ENCODE measurements at regions not wholly inside any gene's neighbourhood (a gene's known extent, or its start where the extent isn't known, plus 50 kb on each side); places are given as distances from the start of the nearest gene placed in this dataset.

DNA sequence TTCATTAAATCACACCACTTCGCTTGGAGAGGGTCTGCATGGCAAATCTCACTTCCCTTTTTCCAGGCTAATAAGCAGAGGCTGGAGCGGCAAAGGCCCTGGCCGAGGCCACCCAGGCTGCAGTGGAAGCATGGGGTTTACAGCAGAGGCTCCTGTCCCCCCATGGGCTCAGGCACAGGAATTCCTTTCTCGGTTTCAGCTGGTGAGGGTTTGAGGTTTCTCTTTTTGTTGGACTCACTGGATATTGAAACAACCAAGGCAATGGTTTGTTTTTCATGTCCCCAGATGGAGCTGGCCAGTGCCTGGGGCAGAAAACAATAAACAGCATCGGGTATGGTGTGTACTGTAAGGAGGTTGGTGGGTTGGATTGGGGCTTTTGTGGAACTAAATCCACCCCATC, 175.6 kb upstream of the RASGRP1 start:
- Mint-ChIP-seq H3K36me3 (ENCODE audit: low read depth) (no peaks in the 10 kb centered on the region), H3K27ac (no peak overlapping the region), H3K9me3 (no peaks in the 10 kb centered on the region), H3K4me1 (ENCODE audit: low read depth) (no peaks in the 10 kb centered on the region), H3K4me3 (no peak overlapping the region), H3K27me3 (peaks cover 12% of the 10 kb centered on the region)
- POLR2A ChIA-PET, result no interaction called here
- no peaks in the 10 kb centered on the region for H3K27me3 ChIP-seq (ENCODE audit: control insufficient read depth in 1 of 2, insufficient read depth in 2 of 2, low read length in 2 of 2)
- H3K9me3 ChIP-seq (ENCODE audit: control insufficient read depth in 1 of 2, insufficient read depth in 1 of 2, low read length in 2 of 2), result no peaks in the 10 kb centered on the region
- H3K36me3 ChIP-seq (ENCODE audit: insufficient read depth, low read length), result no peaks in the 10 kb centered on the region
- TF ChIP-seq, protein P1, sequence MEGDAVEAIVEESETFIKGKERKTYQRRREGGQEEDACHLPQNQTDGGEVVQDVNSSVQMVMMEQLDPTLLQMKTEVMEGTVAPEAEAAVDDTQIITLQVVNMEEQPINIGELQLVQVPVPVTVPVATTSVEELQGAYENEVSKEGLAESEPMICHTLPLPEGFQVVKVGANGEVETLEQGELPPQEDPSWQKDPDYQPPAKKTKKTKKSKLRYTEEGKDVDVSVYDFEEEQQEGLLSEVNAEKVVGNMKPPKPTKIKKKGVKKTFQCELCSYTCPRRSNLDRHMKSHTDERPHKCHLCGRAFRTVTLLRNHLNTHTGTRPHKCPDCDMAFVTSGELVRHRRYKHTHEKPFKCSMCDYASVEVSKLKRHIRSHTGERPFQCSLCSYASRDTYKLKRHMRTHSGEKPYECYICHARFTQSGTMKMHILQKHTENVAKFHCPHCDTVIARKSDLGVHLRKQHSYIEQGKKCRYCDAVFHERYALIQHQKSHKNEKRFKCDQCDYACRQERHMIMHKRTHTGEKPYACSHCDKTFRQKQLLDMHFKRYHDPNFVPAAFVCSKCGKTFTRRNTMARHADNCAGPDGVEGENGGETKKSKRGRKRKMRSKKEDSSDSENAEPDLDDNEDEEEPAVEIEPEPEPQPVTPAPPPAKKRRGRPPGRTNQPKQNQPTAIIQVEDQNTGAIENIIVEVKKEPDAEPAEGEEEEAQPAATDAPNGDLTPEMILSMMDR (IDR thresholded peaks at IDR 0.05), result no peak
- no peaks in the 10 kb centered on the region for H3K4me1 ChIP-seq (ENCODE audit: insufficient read depth, low read length)
- CTCF ChIA-PET, result interaction anchor here (0.9 kb wide), 1 partner anchor 9 kb away, joined by 3 read pairs; no protein-coding TSS in a partner anchor
- no peak overlapping the region for H3K4me3 ChIP-seq (ENCODE audit: low read length)
- intact Hi-C loops (cut with DNase I, micrococcal nuclease), result loop anchor here in 1 of 2 experiments (10.0 kb wide), 1 partner anchor 1355 kb away; no protein-coding TSS in a partner anchor
- no peak overlapping the region for H3K27ac ChIP-seq (ENCODE audit: low read depth in 1 of 2, low read length in 2 of 2)
- no peak for ATAC-seq (ENCODE audit: poor library complexity)
- no peak for DNase-seq

DNA sequence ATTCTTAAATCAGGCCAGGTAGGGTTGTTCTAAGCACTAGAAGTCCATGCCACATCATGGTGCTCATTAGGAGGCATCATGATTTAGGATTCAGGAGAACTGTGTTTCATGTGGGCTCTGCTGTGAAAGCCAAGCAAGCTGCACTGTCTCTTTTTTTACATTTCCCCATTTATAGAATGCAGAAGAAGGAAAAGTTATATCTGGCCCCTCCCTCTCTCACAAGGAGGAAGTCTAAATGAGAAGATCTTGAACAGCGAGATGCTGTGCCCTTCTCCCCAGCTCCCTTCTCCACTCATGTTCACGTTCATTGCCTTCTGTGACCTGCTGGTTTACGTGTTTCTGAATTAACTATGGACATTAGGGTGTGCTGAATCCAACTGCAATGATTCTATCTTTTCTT, 178.5 kb upstream of the RASGRP1 start:
- ChIA-PET CTCF (interaction anchor here (0.7 kb wide), 1 partner anchor 140 kb away, joined by 3 read pairs; no protein-coding TSS in a partner anchor), POLR2A (no interaction called here)

DNA sequence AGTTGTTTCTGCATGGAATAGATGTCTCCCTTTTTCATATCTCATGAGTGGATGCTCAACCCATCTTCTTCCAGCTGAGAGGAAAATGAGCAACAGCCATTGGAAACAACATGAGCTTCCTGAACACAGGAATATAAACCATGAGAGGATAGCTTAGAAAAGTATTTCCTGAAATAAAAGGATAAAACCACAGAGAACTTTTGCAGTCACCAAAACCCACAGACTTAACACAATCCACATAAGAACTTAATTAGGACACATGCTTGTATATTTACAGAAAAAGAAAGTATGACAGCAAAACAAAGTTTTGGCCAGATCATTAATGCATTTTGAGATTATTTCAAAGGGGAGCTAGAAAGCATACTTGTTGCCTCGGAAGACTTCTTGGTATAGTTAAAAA, 180.5 kb upstream of the RASGRP1 start:
- ATAC-seq (ENCODE audit: poor library complexity), result no peak
- ChIA-PET CTCF (no interaction called here), POLR2A (no interaction called here)
- TF ChIP-seq, protein P1 (IDR thresholded peaks at IDR 0.05), result no peak
- Mint-ChIP-seq H3K4me3 (no peak overlapping the region), H3K27ac (no peak overlapping the region), H3K4me1 (ENCODE audit: low read depth) (no peaks in the 10 kb centered on the region), H3K27me3 (peaks cover 11% of the 10 kb centered on the region), H3K9me3 (no peaks in the 10 kb centered on the region), H3K36me3 (ENCODE audit: low read depth) (no peaks in the 10 kb centered on the region)
- Histone ChIP-seq H3K27ac (ENCODE audit: low read depth in 1 of 2, low read length in 2 of 2) (no peak overlapping the region), H3K9me3 (ENCODE audit: control insufficient read depth in 1 of 2, insufficient read depth in 1 of 2, low read length in 2 of 2) (no peaks in the 10 kb centered on the region), H3K4me1 (ENCODE audit: insufficient read depth, low read length) (no peaks in the 10 kb centered on the region), H3K36me3 (ENCODE audit: insufficient read depth, low read length) (no peaks in the 10 kb centered on the region), H3K4me3 (ENCODE audit: low read length) (no peak overlapping the region), H3K27me3 (ENCODE audit: control insufficient read depth in 1 of 2, insufficient read depth in 2 of 2, low read length in 2 of 2) (no peaks in the 10 kb centered on the region)
- no peak for DNase-seq
- intact Hi-C loops (cut with DNase I, micrococcal nuclease), result loop anchor here in 1 of 2 experiments (10.0 kb wide), 1 partner anchor 1350 kb away; no protein-coding TSS in a partner anchor

More for the DNA sequence above, 178.5 kb upstream of the RASGRP1 start:
- Mint-ChIP-seq H3K9me3 (no peaks in the 10 kb centered on the region), H3K36me3 (ENCODE audit: low read depth) (no peaks in the 10 kb centered on the region), H3K27ac (no peak overlapping the region), H3K4me3 (no peak overlapping the region), H3K27me3 (peaks cover 11% of the 10 kb centered on the region), H3K4me1 (ENCODE audit: low read depth) (no peaks in the 10 kb centered on the region)
- ATAC-seq (ENCODE audit: poor library complexity) (no peak), DNase-seq (no peak)
- Histone ChIP-seq H3K27ac (ENCODE audit: low read depth in 1 of 2, low read length in 2 of 2) (no peak overlapping the region), H3K36me3 (ENCODE audit: insufficient read depth, low read length) (no peaks in the 10 kb centered on the region), H3K9me3 (ENCODE audit: control insufficient read depth in 1 of 2, insufficient read depth in 1 of 2, low read length in 2 of 2) (no peaks in the 10 kb centered on the region), H3K4me3 (ENCODE audit: low read length) (no peak overlapping the region), H3K4me1 (ENCODE audit: insufficient read depth, low read length) (no peaks in the 10 kb centered on the region), H3K27me3 (ENCODE audit: control insufficient read depth in 1 of 2, insufficient read depth in 2 of 2, low read length in 2 of 2) (no peaks in the 10 kb centered on the region)
- TF ChIP-seq, protein P1 (IDR thresholded peaks at IDR 0.05), result no peak
- intact Hi-C loops (cut with DNase I, micrococcal nuclease), result loop anchor here in 1 of 2 experiments (10.0 kb wide), 1 partner anchor 1352 kb away; no protein-coding TSS in a partner anchor

Data from CD4-positive, alpha-beta T cell (primary cell).